Gastrocnemius medialis (tissue), 4 donors: ENCODE measurements at regions not wholly inside any gene's neighbourhood (a gene's known extent, or its start where the extent isn't known, plus 50 kb on each side); places are given as distances from the start of the nearest gene placed in this dataset.

Source experiments
- ATAC-seq, 2 donors: fragments of 150-250 bp; one replicate each; pipeline ENCODE4 v1.9.1; 2016
- DNase-seq, 2 donors: peaks; one replicate each; pipeline ENCODE4 v3.0.0-alpha.2; 2019
- H3K27ac ChIP-seq, 4 donors: fragments of 200-600 bp; sonication (generic); 1 replicate in 1 of 4; 2 replicates in 3 of 4; pipeline ENCODE4 v1.5.1; 2016 to 2018; ENCODE audit warnings: mild to moderate bottlenecking in 2 of 4, moderate library complexity in 1 of 4
- H3K27me3 ChIP-seq, 3 donors: fragments of 200-600 bp; sonication (generic) in 2 of 3; 1 replicate in 1 of 3; 2 replicates in 2 of 3; pipeline versions ENCODE4 v1.5.1 to v1.6.0; 2016 to 2019; ENCODE audit warnings: mild to moderate bottlenecking in 1 of 3, moderate library complexity in 1 of 3
- H3K36me3 ChIP-seq, 2 donors: fragments of 200-600 bp; sonication (generic) in 1 of 2; one replicate each; pipeline ENCODE4 v1.5.1; 2017 to 2018
- H3K4me1 ChIP-seq, 2 donors: fragments of 200-600 bp; sonication (generic) in 1 of 2; one replicate each; pipeline ENCODE4 v1.5.1; 2016 to 2017; ENCODE audit warnings: mild to moderate bottlenecking in 2 of 2
- H3K4me3 ChIP-seq, 4 donors: fragments of 200-600 bp; sonication (generic) in 3 of 4; 1 replicate in 1 of 4; 2 replicates in 3 of 4; pipeline ENCODE4 v1.5.1; 2016 to 2019; ENCODE audit warnings: mild to moderate bottlenecking in 2 of 4
- H3K9me3 ChIP-seq, 3 donors: fragments of 200-600 bp; sonication (generic) in 2 of 3; 1 replicate in 1 of 3; 2 replicates in 2 of 3; pipeline ENCODE4 v1.5.1; 2016 to 2019
- CTCF ChIP-seq, 5 experiments: fragments of 450-650 bp in 3 of 5; fragments of 200-600 bp in 2 of 5; sonication (generic) in 2 of 5; IDR thresholded peaks in 4 of 5; conservative IDR thresholded peaks in 1 of 5; 1 replicate in 4 of 5; 2 replicates in 1 of 5; pipeline ENCODE4 v1.5.1; 2016 to 2019; ENCODE audit warnings: antibody characterized with exemption in 5 of 5, mild to moderate bottlenecking in 3 of 5, moderate library complexity in 3 of 5
- POLR2A ChIP-seq, 2 donors: fragments of 450-650 bp; IDR thresholded peaks; one replicate each; pipeline ENCODE4 v1.6.1; 2017; ENCODE audit warnings: antibody characterized with exemption in 2 of 2, mild to moderate bottlenecking in 2 of 2, moderate library complexity in 2 of 2
- in situ Hi-C, 4 donors: fragments of 200-750 bp; cut with MboI; loops; one replicate each; pipeline versions ENCODE4 v1.15.0 to v1.8.0; 2017; ENCODE audit warnings: low sequenced_read_pairs in 4 of 4
- intact Hi-C: fragments of 100-400 bp; cut with DNase I; formaldehyde crosslinking; loops from one replicate; pipeline ENCODE4 v1.15.1; 2023; ENCODE audit warnings: low total_unique reads

- no peak for TF ChIP-seq POLR2A (IDR thresholded peaks at IDR 0.05)
- TF ChIP-seq CTCF (IDR thresholded peaks at IDR 0.05 in 4 of 5, conservative IDR thresholded peaks at IDR 0.05 in 1 of 5) = no peak
- DNase-seq (no peak), ATAC-seq (no peak)
- no peaks in the 10 kb centered on the region for H3K27me3 ChIP-seq
- H3K27ac ChIP-seq = no peak overlapping the region
- no peak overlapping the region for H3K4me3 ChIP-seq
- H3K4me1 ChIP-seq = no peaks in the 10 kb centered on the region
- H3K36me3 ChIP-seq = no peaks in the 10 kb centered on the region
- in situ Hi-C loops (no loop called here), intact Hi-C loops (no loop called here)
- no peaks in the 10 kb centered on the region for H3K9me3 ChIP-seq
Observed at GRCh38 chr15:96237002-96237401, 93.5 kb upstream of the NR2F2 start.

- TF ChIP-seq POLR2A (IDR thresholded peaks at IDR 0.05) (no peak), CTCF (IDR thresholded peaks at IDR 0.05 in 4 of 5, conservative IDR thresholded peaks at IDR 0.05 in 1 of 5) (no peak)
- no peaks in the 10 kb centered on the region for H3K36me3 ChIP-seq
- no peak overlapping the region for H3K4me3 ChIP-seq
- H3K4me1 ChIP-seq = no peaks in the 10 kb centered on the region
- no peaks in the 10 kb centered on the region for H3K27me3 ChIP-seq
- in situ Hi-C loops (no loop called here), intact Hi-C loops (no loop called here)
- no peak for ATAC-seq
- H3K27ac ChIP-seq = no peak overlapping the region
- DNase-seq = no peak
- no peaks in the 10 kb centered on the region for H3K9me3 ChIP-seq
Observed at GRCh38 chr15:96242761-96243160, 87.7 kb upstream of the NR2F2 start.

DNA sequence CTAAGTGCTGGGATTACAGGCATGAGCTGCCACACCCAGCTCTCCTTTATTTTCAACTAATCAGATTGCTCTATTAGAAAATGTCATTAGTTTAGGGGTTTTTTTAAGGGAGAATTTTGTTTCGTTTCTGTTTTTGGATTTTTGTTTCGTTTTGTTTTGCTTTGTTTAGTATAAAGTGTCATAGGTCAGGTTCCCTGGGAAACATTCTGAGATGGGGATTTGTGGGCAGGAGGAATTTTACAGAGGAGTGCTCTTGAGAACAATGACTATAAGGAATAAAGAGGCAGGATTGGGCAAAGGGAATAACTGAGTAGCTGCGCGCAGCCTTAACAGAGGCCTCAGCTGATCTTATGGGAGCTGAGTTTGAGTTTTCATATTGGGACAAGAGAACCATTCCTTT is 86.8 kb upstream of the NR2F2 start:
- H3K9me3 ChIP-seq = no peaks in the 10 kb centered on the region
- H3K36me3 ChIP-seq = no peaks in the 10 kb centered on the region
- H3K27ac ChIP-seq = no peak overlapping the region
- DNase-seq (no peak), ATAC-seq (no peak)
- H3K4me1 ChIP-seq = no peaks in the 10 kb centered on the region
- H3K27me3 ChIP-seq = no peaks in the 10 kb centered on the region
- H3K4me3 ChIP-seq = no peak overlapping the region
- in situ Hi-C loops (no loop called here), intact Hi-C loops (no loop called here)
- TF ChIP-seq POLR2A (IDR thresholded peaks at IDR 0.05) = no peak
- TF ChIP-seq CTCF (IDR thresholded peaks at IDR 0.05 in 4 of 5, conservative IDR thresholded peaks at IDR 0.05 in 1 of 5) = no peak

DNA sequence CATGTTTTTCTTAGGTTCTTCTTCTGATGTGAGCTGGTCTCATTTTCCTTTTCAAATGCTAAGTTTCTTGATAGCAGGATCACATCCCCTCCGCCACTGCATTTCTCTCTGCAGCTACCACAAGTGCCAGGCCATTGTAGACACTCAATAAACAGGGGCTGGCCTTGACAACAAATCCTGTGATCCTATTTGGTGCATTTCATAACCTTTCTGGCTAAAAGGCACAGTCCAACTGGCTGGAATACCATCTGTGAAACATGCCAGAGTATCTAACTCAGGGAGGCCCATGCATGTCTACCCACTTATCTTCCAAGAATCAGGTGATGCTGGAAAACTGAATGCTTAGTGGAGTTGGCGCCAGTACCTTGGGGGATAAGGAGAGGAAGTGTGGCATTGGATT is 85.2 kb upstream of the NR2F2 start:
- no peaks in the 10 kb centered on the region for H3K36me3 ChIP-seq
- intact Hi-C loops = no loop called here
- H3K27me3 ChIP-seq = no peaks in the 10 kb centered on the region
- DNase-seq (no peak), ATAC-seq (no peak)
- H3K9me3 ChIP-seq = no peaks in the 10 kb centered on the region
- H3K4me1 ChIP-seq = no peaks in the 10 kb centered on the region
- H3K4me3 ChIP-seq = no peak overlapping the region
- H3K27ac ChIP-seq = no peak overlapping the region
- no peak for TF ChIP-seq POLR2A (IDR thresholded peaks at IDR 0.05)
- no peak for TF ChIP-seq CTCF (IDR thresholded peaks at IDR 0.05 in 4 of 5, conservative IDR thresholded peaks at IDR 0.05 in 1 of 5)
- in situ Hi-C loops = no loop called here

- Histone ChIP-seq H3K4me3 (no peak overlapping the region), H3K36me3 (no peaks in the 10 kb centered on the region), H3K9me3 (no peaks in the 10 kb centered on the region), H3K27me3 (no peaks in the 10 kb centered on the region), H3K4me1 (no peaks in the 10 kb centered on the region), H3K27ac (no peak overlapping the region)
- DNase-seq (no peak), ATAC-seq (no peak)
- intact Hi-C loops (no loop called here), in situ Hi-C loops (no loop called here)
- TF ChIP-seq CTCF (IDR thresholded peaks at IDR 0.05 in 4 of 5, conservative IDR thresholded peaks at IDR 0.05 in 1 of 5) (no peak), POLR2A (IDR thresholded peaks at IDR 0.05) (no peak)
Observed at GRCh38 chr15:96246057-96246456, 84.4 kb upstream of the NR2F2 start.
